ENCODE measurements at regions not wholly inside any gene's neighbourhood (a gene's known extent, or its start where the extent isn't known, plus 50 kb on each side); places are given as distances from the start of the nearest gene placed in this dataset.

DNA sequence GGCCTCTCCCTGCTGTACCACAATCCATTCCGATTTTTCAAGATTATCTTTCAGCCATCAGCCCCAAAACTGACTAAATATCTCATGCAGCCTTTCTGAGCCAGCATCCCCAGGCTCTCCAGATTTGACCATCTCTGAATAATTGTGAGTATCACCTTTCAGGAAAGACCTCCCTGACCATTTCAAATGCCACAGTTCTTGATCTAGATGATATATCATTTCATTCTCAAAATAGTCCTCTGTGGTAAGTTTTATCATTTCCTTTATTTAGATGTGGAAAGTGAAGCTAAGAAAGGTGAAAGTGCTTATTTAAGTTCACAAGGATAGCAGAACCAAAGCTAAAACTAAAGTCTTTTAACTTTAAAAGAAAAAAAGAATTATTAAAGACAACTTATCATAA, 244.0 kb downstream of the PLPP3 start:
- POLR2A ChIA-PET: no interaction called here
- Histone ChIP-seq H3K79me2 (ENCODE audit: insufficient read depth, low read length) (no peaks in the 10 kb centered on the region), H3K27ac (ENCODE audit: extremely low read length, insufficient read depth, low read length) (no peak overlapping the region), H4K20me1 (ENCODE audit: insufficient read depth, low read length) (no peaks in the 10 kb centered on the region), H3K9me3 (ENCODE audit: low read length) (no peaks in the 10 kb centered on the region), H3K4me3 (replicated peaks in 1 of 3; ENCODE audit: insufficient read depth in 1 of 3, low read depth in 2 of 3, low read length in 3 of 3) (no peak overlapping the region), H2AFZ (ENCODE audit: low read length) (no peak overlapping the region), H3K27me3 (ENCODE audit: control insufficient read depth in 1 of 2, insufficient read depth in 2 of 2, low read length in 2 of 2) (no peaks in the 10 kb centered on the region), H3K4me2 (ENCODE audit: low read depth, low read length) (no peak overlapping the region), H3K9ac (ENCODE audit: insufficient read depth, low read depth, low read length) (no peak overlapping the region), H3K36me3 (replicated peaks in 1 of 2; ENCODE audit: control insufficient read depth in 1 of 2, insufficient read depth in 2 of 2, low read length in 2 of 2) (no peaks in the 10 kb centered on the region), H3K4me1 (ENCODE audit: insufficient read depth, low read length) (peaks cover 47% of the 10 kb centered on the region)
- no peak for TF ChIP-seq ZNF34 (CRISPR knock-in tag; IDR thresholded peaks at IDR 0.05; ENCODE audit: borderline replicate concordance)
- no peak for TF ChIP-seq ATRX (CRISPR knock-in tag; IDR thresholded peaks at IDR 0.05; ENCODE audit: borderline replicate concordance)
- TF ChIP-seq SRY (CRISPR knock-in tag; IDR thresholded peaks at IDR 0.05): no peak
- no peak for TF ChIP-seq MED13 (CRISPR knock-in tag; IDR thresholded peaks at IDR 0.05)
- TF ChIP-seq, protein P1, sequence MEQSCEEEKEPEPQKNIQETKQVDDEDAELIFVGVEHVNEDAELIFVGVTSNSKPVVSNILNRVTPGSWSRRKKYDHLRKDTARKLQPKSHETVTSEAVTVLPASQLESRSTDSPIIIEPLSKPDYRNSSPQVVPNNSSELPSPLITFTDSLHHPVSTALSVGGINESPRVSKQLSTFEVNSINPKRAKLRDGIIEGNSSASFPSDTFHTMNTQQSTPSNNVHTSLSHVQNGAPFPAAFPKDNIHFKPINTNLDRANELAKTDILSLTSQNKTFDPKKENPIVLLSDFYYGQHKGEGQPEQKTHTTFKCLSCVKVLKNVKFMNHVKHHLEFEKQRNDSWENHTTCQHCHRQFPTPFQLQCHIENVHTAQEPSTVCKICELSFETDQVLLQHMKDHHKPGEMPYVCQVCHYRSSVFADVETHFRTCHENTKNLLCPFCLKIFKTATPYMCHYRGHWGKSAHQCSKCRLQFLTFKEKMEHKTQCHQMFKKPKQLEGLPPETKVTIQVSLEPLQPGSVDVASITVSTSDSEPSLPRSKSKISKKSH (CRISPR knock-in tag; IDR thresholded peaks at IDR 0.05; ENCODE audit: borderline replicate concordance): no peak
- TF ChIP-seq ZNF101 (CRISPR knock-in tag; IDR thresholded peaks at IDR 0.05; ENCODE audit: borderline replicate concordance, low read depth): no peak
- TF ChIP-seq ARID2 (CRISPR knock-in tag; IDR thresholded peaks at IDR 0.05; ENCODE audit: borderline replicate concordance): no peak
- TF ChIP-seq KLF12 (CRISPR knock-in tag; IDR thresholded peaks at IDR 0.05; ENCODE audit: borderline replicate concordance): no peak
- no peak for TF ChIP-seq PAWR (CRISPR knock-in tag; IDR thresholded peaks at IDR 0.05; ENCODE audit: borderline replicate concordance)
- no peak for TF ChIP-seq PHF5A (CRISPR knock-in tag; IDR thresholded peaks at IDR 0.05; ENCODE audit: low read depth, unreplicated experiment)
- TF ChIP-seq SP1 (IDR thresholded peaks at IDR 0.05): no peak
- no peak for TF ChIP-seq SP1 (CRISPR knock-in tag; IDR thresholded peaks at IDR 0.05)
- TF ChIP-seq GTF3A (CRISPR knock-in tag; conservative IDR thresholded peaks at IDR 0.05): no peak
- TF ChIP-seq ZNF562 (CRISPR knock-in tag; IDR thresholded peaks at IDR 0.05; ENCODE audit: borderline replicate concordance): no peak
- no peak for TF ChIP-seq CREB1 (IDR thresholded peaks at IDR 0.05)
- no peak for TF ChIP-seq CREB1 (CRISPR knock-in tag; IDR thresholded peaks at IDR 0.05)
- TF ChIP-seq, protein P2, sequence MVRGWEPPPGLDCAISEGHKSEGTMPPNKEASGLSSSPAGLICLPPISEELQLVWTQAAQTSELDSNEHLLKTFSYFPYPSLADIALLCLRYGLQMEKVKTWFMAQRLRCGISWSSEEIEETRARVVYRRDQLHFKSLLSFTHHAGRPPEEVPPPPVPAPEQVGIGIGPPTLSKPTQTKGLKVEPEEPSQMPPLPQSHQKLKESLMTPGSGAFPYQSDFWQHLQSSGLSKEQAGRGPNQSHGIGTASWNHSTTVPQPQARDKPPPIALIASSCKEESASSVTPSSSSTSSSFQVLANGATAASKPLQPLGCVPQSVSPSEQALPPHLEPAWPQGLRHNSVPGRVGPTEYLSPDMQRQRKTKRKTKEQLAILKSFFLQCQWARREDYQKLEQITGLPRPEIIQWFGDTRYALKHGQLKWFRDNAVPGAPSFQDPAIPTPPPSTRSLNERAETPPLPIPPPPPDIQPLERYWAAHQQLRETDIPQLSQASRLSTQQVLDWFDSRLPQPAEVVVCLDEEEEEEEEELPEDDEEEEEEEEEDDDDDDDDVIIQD (CRISPR knock-in tag; IDR thresholded peaks at IDR 0.05; ENCODE audit: low read depth): no peak
- no peak for TF ChIP-seq SPEN (CRISPR knock-in tag; IDR thresholded peaks at IDR 0.05; ENCODE audit: low read depth)
- no peak for TF ChIP-seq ZNF326 (CRISPR knock-in tag; IDR thresholded peaks at IDR 0.05; ENCODE audit: borderline replicate concordance)
- ATAC-seq (no peak), DNase-seq (ENCODE audit: low spot score) (no peak), FAIRE-seq (no peak)
- in situ Hi-C loops (cut with HindIII; ENCODE audit: extremely low pct_ligation_motif_present, low pct_unique_long_range_greater_than_20kb) (no loop called here), intact Hi-C loops (cut with micrococcal nuclease; ENCODE audit: unreplicated experiment) (loop anchor here (10.0 kb wide), 1 partner anchor 169 kb away; no protein-coding TSS in a partner anchor)
- CTCF ChIA-PET (ENCODE audit: low intra/inter-chr PET ratio, low total read pairs): no interaction called here
- 94% methylated on average over 1 of the region's 1 CpG for WGBS (ENCODE audit: low lambda C conversion rate)
- no TSS peak for BruUV-seq (replicated peaks)
